HepG2 (cell line): ENCODE measurements at regions not wholly inside any gene's neighbourhood (a gene's known extent, or its start where the extent isn't known, plus 50 kb on each side); places are given as distances from the start of the nearest gene placed in this dataset.

Experiments used
- ATAC-seq: fragments of 200-7000 bp; cut with Tn5 transposase; 3 replicates; pipeline ENCODE4 v1.9.1; 2020; ENCODE audit warnings: mild to moderate bottlenecking, moderate library complexity
- BruUV-seq: library from RNA; stranded (reverse); fragments of 400-500 nt; replicated peaks from 2 replicates; lab custom pipeline; 2021; lab: Mats Ljungman, UMichigan
- CTCF ChIA-PET: fragments of 300-600 bp; formaldehyde crosslinking; extraction: SDS; loops from one replicate; lab custom pipeline; 2021; ENCODE audit warnings: low total read pairs, inconsistent platforms, low intra/inter-chr PET ratio; lab: Yijun Ruan, JAX
- POLR2A ChIA-PET: fragments of 350-600 bp; sonication (Branson Sonifier 250); formaldehyde crosslinking; loops from one replicate; lab custom pipeline; 2020; ENCODE audit warnings: antibody characterized with exemption, inconsistent platforms; lab: Yijun Ruan, JAX
- DNase-seq: peaks from one replicate; pipeline ENCODE4 v3.0.0-alpha.2; 2015; ENCODE audit warnings: low spot score
- FAIRE-seq: peaks from 3 replicates; lab custom pipeline; 2011; peaks lifted over from hg19 to GRCh38; lab: Jason Lieb, UNC
- H2AFZ ChIP-seq: one replicate; pipeline ENCODE4 v1.6.1; 2011; ENCODE audit warnings: low read length, inconsistent platforms
- H3K27ac ChIP-seq: fragments of 300-600 bp; 3 replicates; pipeline ENCODE4 v1.8.0; 2011; ENCODE audit warnings: mixed run types, mild to moderate bottlenecking, mixed read lengths, low read length, inconsistent platforms; ENCODE audit not compliant: insufficient read depth; ENCODE audit errors: extremely low read length
- H3K27me3 ChIP-seq, 2 experiments: fragments of 200-600 bp in 1 of 2; 2 replicates in 1 of 2; 3 replicates in 1 of 2; pipeline versions ENCODE4 v1.6.0 to v1.8.0; 2011; ENCODE audit warnings: low read length in 2 of 2, mild to moderate bottlenecking in 2 of 2, moderate library complexity in 2 of 2, inconsistent platforms in 1 of 2; ENCODE audit not compliant: insufficient read depth in 2 of 2, control insufficient read depth in 1 of 2
- H3K36me3 ChIP-seq, 2 experiments: fragments of 200-600 bp in 1 of 2; replicated peaks in 1 of 2; 2 replicates in 1 of 2; 3 replicates in 1 of 2; pipeline versions ENCODE4 v1.5.1 to v1.8.0; 2011; ENCODE audit warnings: low read length in 2 of 2, inconsistent platforms in 1 of 2; ENCODE audit not compliant: insufficient read depth in 2 of 2, control insufficient read depth in 1 of 2
- H3K4me1 ChIP-seq: 2 replicates; pipeline ENCODE4 v1.5.1; 2012; ENCODE audit warnings: low read length, inconsistent platforms; ENCODE audit not compliant: insufficient read depth
- H3K4me2 ChIP-seq: 2 replicates; pipeline ENCODE4 v1.6.0; 2011; ENCODE audit warnings: low read depth, low read length, inconsistent platforms
- H3K4me3 ChIP-seq, 3 experiments: fragments of 200-600 bp in 1 of 3; sonication (generic), shearing (Covaris generic) in 1 of 3; replicated peaks in 1 of 3; 2 replicates each; pipeline ENCODE4 v1.5.1; 2011 to 2016; ENCODE audit warnings: low read length in 3 of 3, inconsistent platforms in 2 of 3, low read depth in 2 of 3, mild to moderate bottlenecking in 2 of 3, control low read depth in 1 of 3, mixed read lengths in 1 of 3; ENCODE audit not compliant: insufficient read depth in 1 of 3
- H3K79me2 ChIP-seq: one replicate; pipeline ENCODE4 v1.6.1; 2011; ENCODE audit warnings: low read length, inconsistent platforms; ENCODE audit not compliant: insufficient read depth
- H3K9ac ChIP-seq: 2 replicates; pipeline ENCODE4 v1.6.0; 2011; ENCODE audit warnings: mild to moderate bottlenecking, low read depth, low read length, inconsistent platforms; ENCODE audit not compliant: insufficient read depth
- H3K9me3 ChIP-seq: 2 replicates; pipeline ENCODE4 v1.5.1; 2012; ENCODE audit warnings: mild to moderate bottlenecking, low read length
- H4K20me1 ChIP-seq: 2 replicates; pipeline ENCODE4 v1.6.0; 2011; ENCODE audit warnings: inconsistent platforms, mild to moderate bottlenecking, low read length, moderate library complexity; ENCODE audit not compliant: insufficient read depth
- BRCA1 ChIP-seq: sonication (generic); formaldehyde crosslinking; IDR thresholded peaks from 2 replicates; pipeline ENCODE4 v1.4.0; 2020; ENCODE audit warnings: missing genetic modification reagents
- CBX2 ChIP-seq, 2 experiments: fragments of 200-600 bp in 1 of 2; sonication (generic); formaldehyde crosslinking in 1 of 2; IDR thresholded peaks; 2 replicates each; pipeline versions ENCODE4 v1.7.0 to v1.8.1; 2018 to 2022; ENCODE audit warnings: low read depth in 2 of 2, low read length in 1 of 2, mild to moderate bottlenecking in 1 of 2, missing genetic modification reagents in 1 of 2
- FOXA3 ChIP-seq: IDR thresholded peaks from 2 replicates; pipeline ENCODE4 v1.6.1; 2016; ENCODE audit warnings: missing genetic modification reagents, missing compliant biosample characterization
- FOXJ3 ChIP-seq: sonication (generic); formaldehyde crosslinking; IDR thresholded peaks from 2 replicates; pipeline ENCODE4 v1.4.0; 2020; ENCODE audit warnings: missing genetic modification reagents, mild to moderate bottlenecking, borderline replicate concordance
- MED1 ChIP-seq: sonication (generic); formaldehyde crosslinking; IDR thresholded peaks from 2 replicates; pipeline ENCODE4 v1.4.0; 2020; ENCODE audit warnings: missing genetic modification reagents
- MEIS2 ChIP-seq: sonication (generic); formaldehyde crosslinking; IDR thresholded peaks from 2 replicates; pipeline ENCODE4 v1.9.0; 2021; ENCODE audit warnings: mild to moderate bottlenecking, missing genetic modification reagents
- PLRG1 ChIP-seq: fragments of 450-650 bp; conservative IDR thresholded peaks from 2 replicates; pipeline ENCODE4 v1.6.1; 2016
- RAD21 ChIP-seq: fragments of 450-650 bp; formaldehyde crosslinking; IDR thresholded peaks from 2 replicates; pipeline ENCODE4 v1.5.0; 2020; ENCODE audit warnings: mild to moderate bottlenecking
- SMC3 ChIP-seq: IDR thresholded peaks from 2 replicates; pipeline ENCODE4 v1.6.1; 2011; ENCODE audit warnings: low read length, improper control_type of control experiment
- TFAP4 ChIP-seq: sonication (generic); IDR thresholded peaks from 2 replicates; pipeline ENCODE4 v1.6.1; 2016; ENCODE audit warnings: low read depth, borderline replicate concordance
- TRIM22 ChIP-seq: fragments of 450-650 bp; IDR thresholded peaks from 2 replicates; pipeline ENCODE4 v1.6.1; 2017
- ZNF276 ChIP-seq: sonication (generic); formaldehyde crosslinking; IDR thresholded peaks from 2 replicates; pipeline ENCODE4 v1.4.0; 2020; ENCODE audit warnings: mild to moderate bottlenecking, low read depth, missing genetic modification reagents
- ZNF3 ChIP-seq: IDR thresholded peaks from 2 replicates; pipeline ENCODE4 v1.7.0; 2017; ENCODE audit warnings: inconsistent platforms
- ZNF382 ChIP-seq: sonication (generic); formaldehyde crosslinking; IDR thresholded peaks from 2 replicates; pipeline ENCODE4 v1.5.0; 2020; ENCODE audit warnings: missing genetic modification reagents, mild to moderate bottlenecking, borderline replicate concordance
- ZNF609 ChIP-seq: sonication (generic); formaldehyde crosslinking; IDR thresholded peaks from 2 replicates; pipeline ENCODE4 v1.4.0; 2020; ENCODE audit warnings: mild to moderate bottlenecking, missing genetic modification reagents, borderline replicate concordance
- WGBS: methylation state at CpG from one replicate; pipeline ENCODE4 v1.1.6; 2017; ENCODE audit warnings: low lambda C conversion rate; 5-methylcytosine and 5-hydroxymethylcytosine counted together
- in situ Hi-C: cut with HindIII; loops from 2 replicates; pipeline ENCODE4 v1.10.0; 2017; ENCODE audit warnings: low pct_unique_long_range_greater_than_20kb; ENCODE audit not compliant: extremely low pct_ligation_motif_present
- intact Hi-C: fragments of 100-400 bp; cut with micrococcal nuclease; formaldehyde crosslinking; loops from one replicate; pipeline ENCODE4 v1.10.0; 2022; ENCODE audit not compliant: unreplicated experiment

- Histone ChIP-seq H3K36me3 (no peaks in the 10 kb centered on the region), H3K9ac (no peak overlapping the region), H3K4me2 (no peak overlapping the region), H3K4me1 (no peaks in the 10 kb centered on the region), H3K9me3 (no peaks in the 10 kb centered on the region), H2AFZ (no peak overlapping the region), H4K20me1 (no peaks in the 10 kb centered on the region), H3K27ac (no peak overlapping the region), H3K79me2 (no peaks in the 10 kb centered on the region), H3K27me3 (no peaks in the 10 kb centered on the region), H3K4me3 (no peak overlapping the region)
- 91% methylated on average over 5 of the region's 5 CpGs for WGBS
- DNase-seq (peak; percentile 49), FAIRE-seq (no peak), ATAC-seq (peak; percentile 66)
- intact Hi-C loops (loop anchor here (1.0 to 2.0 kb wide), 2 partner anchors 178 to 184 kb away; no protein-coding TSS in a partner anchor), in situ Hi-C loops (no loop called here)
- CTCF ChIA-PET, result interaction anchor here (1.1 to 2.9 kb wide), 5 partner anchors 88 to 193 kb away, joined by 3 to 18 read pairs (median 5); partner anchors contain the start of gene NFKBIA
- BruUV-seq, result no TSS peak
- POLR2A ChIA-PET, result interaction anchor here (1.0 to 1.5 kb wide), 3 partner anchors 63 to 176 kb away, joined by 4 to 5 read pairs (median 4); partner anchors contain the start of genes NFKBIA and PSMA6
- no peak for TF ChIP-seq ZNF3 (CRISPR knock-in tag)
- TF ChIP-seq TFAP4, result no peak
- no peak for TF ChIP-seq MEIS2
- TF ChIP-seq ZNF276 (CRISPR knock-in tag), result no peak
- TF ChIP-seq RAD21 (CRISPR knock-in tag), result 0 out of 2 replicates have a peak, but pooled peaks have one; percentile 20
- TF ChIP-seq SMC3, result peak; percentile 53; the same call in 1 of the 2 replicates
- TF ChIP-seq FOXJ3 (CRISPR knock-in tag), result 0 out of 2 replicates have a peak, but pooled peaks have one; percentile 20
- peak; percentile 73 for TF ChIP-seq FOXA3 (CRISPR knock-in tag)
- 0 out of 2 replicates have a peak, but pooled peaks have one; percentile 43 for TF ChIP-seq BRCA1 (CRISPR knock-in tag)
- no peak for TF ChIP-seq ZNF609
- peak; percentile 10; the same call in 1 of the 2 replicates for TF ChIP-seq TRIM22
- TF ChIP-seq PLRG1, result 0 out of 2 replicates have a peak, but pooled peaks have one; percentile 83
- peak; percentile 35; the same call in 1 of the 2 replicates for TF ChIP-seq MED1 (CRISPR knock-in tag)
- no peak for TF ChIP-seq CBX2 (IDR thresholded peaks at IDR 0.05; ENCODE audit: low read depth, low read length)
- TF ChIP-seq CBX2 (CRISPR knock-in tag; IDR thresholded peaks at IDR 0.05; ENCODE audit: low read depth), result no peak
- no peak for TF ChIP-seq ZNF382
Measured at GRCh38 chr14:35229084-35229791, 62.9 kb upstream of the PSMA6 start.
